Breast epithelium (tissue), 4 donors: ENCODE measurements at regions not wholly inside any gene's neighbourhood (a gene's known extent, or its start where the extent isn't known, plus 50 kb on each side); places are given as distances from the start of the nearest gene placed in this dataset.

Experiments used
- DNase-seq, 2 donors: peaks; one replicate each; pipeline ENCODE4 v3.0.0-alpha.2; 2019; ENCODE audit warnings: low spot score in 2 of 2
- H3K27ac ChIP-seq, 2 donors: fragments of 200-600 bp; sonication (generic) in 1 of 2; one replicate each; pipeline ENCODE4 v1.5.1; 2016 to 2019; ENCODE audit warnings: mild to moderate bottlenecking in 1 of 2
- H3K27me3 ChIP-seq, 2 donors: fragments of 200-600 bp; sonication (generic) in 1 of 2; one replicate each; pipeline versions ENCODE4 v1.5.1 to v1.6.0; 2017 to 2019; ENCODE audit warnings: control low read depth in 1 of 2, mild to moderate bottlenecking in 1 of 2
- H3K36me3 ChIP-seq: fragments of 200-600 bp; one replicate; pipeline ENCODE4 v1.5.1; 2019
- H3K4me1 ChIP-seq, 2 donors: fragments of 200-600 bp; sonication (generic); one replicate each; pipeline ENCODE4 v1.5.1; 2016 to 2019; ENCODE audit warnings: control low read depth in 1 of 2
- H3K4me3 ChIP-seq, 3 donors: fragments of 200-600 bp; sonication (generic); 1 replicate in 2 of 3; 2 replicates in 1 of 3; pipeline ENCODE4 v1.5.1; 2016 to 2019; ENCODE audit warnings: mild to moderate bottlenecking in 3 of 3, moderate library complexity in 2 of 3
- H3K9me3 ChIP-seq, 2 donors: fragments of 200-600 bp; sonication (generic) in 1 of 2; one replicate each; pipeline ENCODE4 v1.5.1; 2016 to 2019; ENCODE audit warnings: control low read depth in 1 of 2
- POLR2A ChIP-seq: fragments of 450-650 bp; IDR thresholded peaks from one replicate; pipeline ENCODE4 v1.6.1; 2016; ENCODE audit warnings: antibody characterized with exemption, mild to moderate bottlenecking, moderate library complexity
- POLR2AphosphoS5 ChIP-seq, 3 donors: sonication (generic); formaldehyde crosslinking; IDR thresholded peaks; one replicate each; pipeline ENCODE4 v1.6.1; 2017; ENCODE audit warnings: antibody characterized with exemption in 3 of 3
- intact Hi-C: fragments of 100-400 bp; cut with DNase I; formaldehyde crosslinking; loops from one replicate; pipeline ENCODE4 v1.15.1; 2023; ENCODE audit warnings: low total_unique reads
- TF ChIP-seq, protein P1 (sequence below), 3 donors: fragments of 450-650 bp; IDR thresholded peaks; one replicate each; pipeline ENCODE4 v1.5.1; 2016 to 2017; ENCODE audit warnings: antibody characterized with exemption in 3 of 3, mild to moderate bottlenecking in 3 of 3, moderate library complexity in 3 of 3

DNA sequence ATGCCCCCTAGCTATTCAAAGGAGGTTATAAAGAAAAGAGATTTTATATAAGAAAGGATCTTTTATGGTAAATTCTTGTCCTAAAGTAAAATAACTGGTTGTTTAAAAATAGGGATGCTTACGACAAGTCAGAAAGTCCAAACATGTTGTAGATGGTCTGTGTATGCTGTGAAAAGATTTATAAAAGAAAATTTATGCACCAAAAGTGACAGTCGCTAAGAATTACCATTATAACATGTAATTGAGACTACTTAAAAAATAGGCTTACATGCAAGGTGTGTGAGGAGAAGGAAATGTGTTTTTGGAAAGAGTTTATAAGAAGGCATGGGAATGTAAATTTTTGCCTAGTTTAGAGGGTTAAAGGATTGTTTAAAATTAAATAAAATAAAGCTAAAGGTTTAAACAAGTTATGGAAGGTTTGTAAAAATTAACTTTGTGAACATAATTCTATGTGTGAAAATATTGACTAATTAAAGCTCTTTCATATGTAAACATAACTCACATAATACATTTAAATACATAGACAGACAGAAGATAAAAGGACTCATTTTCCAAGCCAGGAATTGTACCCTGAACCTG is 118.5 kb downstream of the LYZL1 start:
- no peaks in the 10 kb centered on the region for H3K36me3 ChIP-seq
- peaks cover 0 to 6% of the 10 kb centered on the region in 2 donors for H3K4me1 ChIP-seq
- TF ChIP-seq, protein P1, sequence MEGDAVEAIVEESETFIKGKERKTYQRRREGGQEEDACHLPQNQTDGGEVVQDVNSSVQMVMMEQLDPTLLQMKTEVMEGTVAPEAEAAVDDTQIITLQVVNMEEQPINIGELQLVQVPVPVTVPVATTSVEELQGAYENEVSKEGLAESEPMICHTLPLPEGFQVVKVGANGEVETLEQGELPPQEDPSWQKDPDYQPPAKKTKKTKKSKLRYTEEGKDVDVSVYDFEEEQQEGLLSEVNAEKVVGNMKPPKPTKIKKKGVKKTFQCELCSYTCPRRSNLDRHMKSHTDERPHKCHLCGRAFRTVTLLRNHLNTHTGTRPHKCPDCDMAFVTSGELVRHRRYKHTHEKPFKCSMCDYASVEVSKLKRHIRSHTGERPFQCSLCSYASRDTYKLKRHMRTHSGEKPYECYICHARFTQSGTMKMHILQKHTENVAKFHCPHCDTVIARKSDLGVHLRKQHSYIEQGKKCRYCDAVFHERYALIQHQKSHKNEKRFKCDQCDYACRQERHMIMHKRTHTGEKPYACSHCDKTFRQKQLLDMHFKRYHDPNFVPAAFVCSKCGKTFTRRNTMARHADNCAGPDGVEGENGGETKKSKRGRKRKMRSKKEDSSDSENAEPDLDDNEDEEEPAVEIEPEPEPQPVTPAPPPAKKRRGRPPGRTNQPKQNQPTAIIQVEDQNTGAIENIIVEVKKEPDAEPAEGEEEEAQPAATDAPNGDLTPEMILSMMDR (IDR thresholded peaks at IDR 0.05), result no peak
- TF ChIP-seq POLR2AphosphoS5 (IDR thresholded peaks at IDR 0.05), result no peak
- no peak for TF ChIP-seq POLR2A
- no peak for DNase-seq
- H3K27me3 ChIP-seq, result no peaks in the 10 kb centered on the region
- H3K9me3 ChIP-seq, result no peaks in the 10 kb centered on the region
- intact Hi-C loops, result no loop called here
- H3K4me3 ChIP-seq, result no peak overlapping the region
- H3K27ac ChIP-seq, result no peak overlapping the region
